Thyroid gland (tissue), 4 donors: ENCODE measurements at regions not wholly inside any gene's neighbourhood (a gene's known extent, or its start where the extent isn't known, plus 50 kb on each side); places are given as distances from the start of the nearest gene placed in this dataset.

Source experiments
- POLR2A ChIP-seq, 2 donors: fragments of 450-650 bp; IDR thresholded peaks; one replicate each; pipeline ENCODE4 v1.6.1; 2017; ENCODE audit warnings: antibody characterized with exemption in 2 of 2, mild to moderate bottlenecking in 2 of 2, moderate library complexity in 1 of 2
- TF ChIP-seq, protein P1 (sequence below), 6 experiments: fragments of 200-600 bp in 3 of 6; fragments of 450-650 bp in 3 of 6; sonication (generic) in 3 of 6; IDR thresholded peaks; one replicate each; pipeline ENCODE4 v1.5.1; 2016 to 2019; ENCODE audit warnings: antibody characterized with exemption in 6 of 6, mild to moderate bottlenecking in 2 of 6, inconsistent platforms in 1 of 6, moderate library complexity in 1 of 6

DNA sequence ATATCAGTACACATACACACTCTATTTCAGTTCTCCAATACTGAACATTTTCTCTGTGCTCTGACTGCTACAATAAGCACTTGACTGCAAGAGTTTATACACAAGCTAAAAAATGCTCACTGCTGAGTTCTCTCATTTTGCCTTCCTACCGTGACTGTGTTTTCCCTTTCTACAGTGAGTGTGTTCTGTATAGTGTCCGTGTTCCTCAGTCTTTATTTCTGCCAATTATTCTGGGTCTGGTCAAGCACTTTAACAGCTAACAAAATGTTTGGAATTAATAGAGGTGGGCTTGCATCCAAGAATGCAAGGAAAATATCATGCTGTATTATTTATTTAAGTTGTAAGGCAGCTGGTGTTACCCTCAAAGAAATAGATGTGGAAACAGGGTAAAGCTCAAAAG lies 217.0 kb upstream of the NREP start:
- TF ChIP-seq, protein P1, sequence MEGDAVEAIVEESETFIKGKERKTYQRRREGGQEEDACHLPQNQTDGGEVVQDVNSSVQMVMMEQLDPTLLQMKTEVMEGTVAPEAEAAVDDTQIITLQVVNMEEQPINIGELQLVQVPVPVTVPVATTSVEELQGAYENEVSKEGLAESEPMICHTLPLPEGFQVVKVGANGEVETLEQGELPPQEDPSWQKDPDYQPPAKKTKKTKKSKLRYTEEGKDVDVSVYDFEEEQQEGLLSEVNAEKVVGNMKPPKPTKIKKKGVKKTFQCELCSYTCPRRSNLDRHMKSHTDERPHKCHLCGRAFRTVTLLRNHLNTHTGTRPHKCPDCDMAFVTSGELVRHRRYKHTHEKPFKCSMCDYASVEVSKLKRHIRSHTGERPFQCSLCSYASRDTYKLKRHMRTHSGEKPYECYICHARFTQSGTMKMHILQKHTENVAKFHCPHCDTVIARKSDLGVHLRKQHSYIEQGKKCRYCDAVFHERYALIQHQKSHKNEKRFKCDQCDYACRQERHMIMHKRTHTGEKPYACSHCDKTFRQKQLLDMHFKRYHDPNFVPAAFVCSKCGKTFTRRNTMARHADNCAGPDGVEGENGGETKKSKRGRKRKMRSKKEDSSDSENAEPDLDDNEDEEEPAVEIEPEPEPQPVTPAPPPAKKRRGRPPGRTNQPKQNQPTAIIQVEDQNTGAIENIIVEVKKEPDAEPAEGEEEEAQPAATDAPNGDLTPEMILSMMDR (IDR thresholded peaks at IDR 0.05) = no peak
- TF ChIP-seq POLR2A (IDR thresholded peaks at IDR 0.05) = no peak
